Kidney epithelial cell (primary cell): ENCODE measurements at regions not wholly inside any gene's neighbourhood (a gene's known extent, or its start where the extent isn't known, plus 50 kb on each side); places are given as distances from the start of the nearest gene placed in this dataset.
A peak's percentile ranks its signal among the peaks of the same experiment; 100 is the strongest.

ENCODE experiments used
- DNase-seq: peaks from one replicate; pipeline ENCODE4 v3.0.0-alpha.2; 2010; ENCODE audit warnings: low read depth
- H3K27me3 ChIP-seq: 2 replicates; pipeline ENCODE4 v1.6.0; 2011; ENCODE audit warnings: low read length; ENCODE audit not compliant: control insufficient read depth, insufficient read depth
- H3K36me3 ChIP-seq: 2 replicates; pipeline ENCODE4 v1.5.1; 2011; ENCODE audit warnings: low read length; ENCODE audit not compliant: control insufficient read depth, insufficient read depth
- H3K4me3 ChIP-seq: 2 replicates; pipeline ENCODE4 v1.5.1; 2011; ENCODE audit warnings: low read depth, mild to moderate bottlenecking, control low read depth, low read length
- TF ChIP-seq, protein P1 (sequence below): IDR thresholded peaks from 2 replicates; pipeline ENCODE4 v1.5.1; 2011; ENCODE audit warnings: mild to moderate bottlenecking, moderate library complexity, low read length, control low read depth, inconsistent platforms; ENCODE audit not compliant: insufficient read depth, poor library complexity, severe bottlenecking

GRCh38 chr17:52395308-52395707 is 236.8 kb upstream of the CA10 start:
- no peaks in the 10 kb centered on the region for H3K27me3 ChIP-seq
- no peak overlapping the region for H3K4me3 ChIP-seq
- DNase-seq = no peak
- no peaks in the 10 kb centered on the region for H3K36me3 ChIP-seq
- TF ChIP-seq, protein P1, sequence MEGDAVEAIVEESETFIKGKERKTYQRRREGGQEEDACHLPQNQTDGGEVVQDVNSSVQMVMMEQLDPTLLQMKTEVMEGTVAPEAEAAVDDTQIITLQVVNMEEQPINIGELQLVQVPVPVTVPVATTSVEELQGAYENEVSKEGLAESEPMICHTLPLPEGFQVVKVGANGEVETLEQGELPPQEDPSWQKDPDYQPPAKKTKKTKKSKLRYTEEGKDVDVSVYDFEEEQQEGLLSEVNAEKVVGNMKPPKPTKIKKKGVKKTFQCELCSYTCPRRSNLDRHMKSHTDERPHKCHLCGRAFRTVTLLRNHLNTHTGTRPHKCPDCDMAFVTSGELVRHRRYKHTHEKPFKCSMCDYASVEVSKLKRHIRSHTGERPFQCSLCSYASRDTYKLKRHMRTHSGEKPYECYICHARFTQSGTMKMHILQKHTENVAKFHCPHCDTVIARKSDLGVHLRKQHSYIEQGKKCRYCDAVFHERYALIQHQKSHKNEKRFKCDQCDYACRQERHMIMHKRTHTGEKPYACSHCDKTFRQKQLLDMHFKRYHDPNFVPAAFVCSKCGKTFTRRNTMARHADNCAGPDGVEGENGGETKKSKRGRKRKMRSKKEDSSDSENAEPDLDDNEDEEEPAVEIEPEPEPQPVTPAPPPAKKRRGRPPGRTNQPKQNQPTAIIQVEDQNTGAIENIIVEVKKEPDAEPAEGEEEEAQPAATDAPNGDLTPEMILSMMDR = no peak

- no peak for DNase-seq
- Histone ChIP-seq H3K36me3 (no peaks in the 10 kb centered on the region), H3K27me3 (no peaks in the 10 kb centered on the region), H3K4me3 (no peak overlapping the region)
- TF ChIP-seq, protein P1 = no peak
These were observed 231.9 kb upstream of the CA10 start for GRCh38 chr17:52390422-52390821.

- no peak overlapping the region for H3K4me3 ChIP-seq
- TF ChIP-seq, protein P1 = no peak
- H3K36me3 ChIP-seq = no peaks in the 10 kb centered on the region
- DNase-seq = no peak
- H3K27me3 ChIP-seq = no peaks in the 10 kb centered on the region
These were observed 231.1 kb upstream of the CA10 start for GRCh38 chr17:52389632-52390031.

DNA sequence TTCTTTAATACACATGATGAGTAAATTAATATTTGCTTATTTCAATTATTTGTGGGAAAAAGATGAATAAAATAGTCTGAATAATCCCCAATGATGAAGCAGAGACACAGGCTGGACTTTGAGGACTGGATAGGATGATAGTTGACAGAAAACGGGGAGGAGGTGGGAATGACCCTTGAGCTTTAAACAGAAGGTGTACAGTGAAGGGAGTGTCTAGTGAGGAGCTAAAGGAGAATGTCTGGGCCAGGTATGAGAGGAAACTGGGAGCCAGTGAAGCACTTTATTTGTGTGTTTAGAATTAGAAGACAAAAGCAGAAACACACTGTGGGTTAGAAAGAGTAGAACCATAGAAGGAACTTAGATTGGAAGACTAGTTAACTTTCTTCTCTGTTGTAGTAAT is 230.4 kb upstream of the CA10 start:
- Histone ChIP-seq H3K4me3 (no peak overlapping the region), H3K36me3 (no peaks in the 10 kb centered on the region), H3K27me3 (no peaks in the 10 kb centered on the region)
- TF ChIP-seq, protein P1 = no peak
- no peak for DNase-seq

- TF ChIP-seq, protein P1 = no peak
- Histone ChIP-seq H3K36me3 (no peaks in the 10 kb centered on the region), H3K27me3 (no peaks in the 10 kb centered on the region), H3K4me3 (no peak overlapping the region)
- DNase-seq = no peak
These were observed 226.2 kb upstream of the CA10 start for GRCh38 chr17:52384695-52385094.

DNA sequence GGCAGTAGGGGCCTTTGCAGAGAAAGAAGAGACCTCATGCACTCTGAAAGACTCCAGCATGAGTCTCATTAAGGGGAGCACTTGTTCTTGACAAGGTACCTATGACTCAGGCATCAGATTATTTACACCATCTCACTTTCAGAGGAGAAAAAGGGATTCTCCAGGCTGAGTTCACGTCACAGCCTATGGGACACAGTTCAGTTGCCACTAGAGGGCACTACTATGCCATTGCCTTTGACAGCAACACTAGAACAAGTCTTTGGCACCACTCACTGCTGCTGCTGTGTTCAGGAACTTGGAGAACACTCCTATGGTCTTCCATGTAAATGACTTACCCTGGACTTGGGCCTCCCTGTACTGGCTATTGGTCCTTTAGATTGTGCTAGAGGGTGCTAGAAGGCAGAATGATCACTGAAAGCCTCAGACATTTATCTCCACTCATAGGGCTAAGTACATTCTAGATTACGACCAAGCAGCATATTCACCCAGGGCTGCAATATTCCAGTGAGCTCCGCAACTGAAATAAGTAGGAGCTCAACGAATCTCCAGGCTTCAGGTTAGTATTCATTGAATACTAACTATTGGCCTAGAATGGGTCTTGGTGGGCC is 225.1 kb upstream of the CA10 start:
- H3K36me3 ChIP-seq = no peaks in the 10 kb centered on the region
- no peaks in the 10 kb centered on the region for H3K27me3 ChIP-seq
- H3K4me3 ChIP-seq = no peak overlapping the region
- DNase-seq = peak; percentile 9
- TF ChIP-seq, protein P1 = peak; percentile 67
